GM18502 (cell line): ENCODE measurements at regions not wholly inside any gene's neighbourhood (a gene's known extent, or its start where the extent isn't known, plus 50 kb on each side); places are given as distances from the start of the nearest gene placed in this dataset.

ENCODE experiments used
- ATAC-seq: cut with Tn5 transposase; IDR thresholded peaks from one replicate; pipeline ENCODE4 v1.9.1; 2021; ENCODE audit warnings: mild to moderate bottlenecking; ENCODE audit not compliant: unreplicated experiment, poor library complexity

- no peak for ATAC-seq
These were observed 61.3 kb upstream of the PRR23E start for GRCh38 chr3:127131424-127132170.

DNA sequence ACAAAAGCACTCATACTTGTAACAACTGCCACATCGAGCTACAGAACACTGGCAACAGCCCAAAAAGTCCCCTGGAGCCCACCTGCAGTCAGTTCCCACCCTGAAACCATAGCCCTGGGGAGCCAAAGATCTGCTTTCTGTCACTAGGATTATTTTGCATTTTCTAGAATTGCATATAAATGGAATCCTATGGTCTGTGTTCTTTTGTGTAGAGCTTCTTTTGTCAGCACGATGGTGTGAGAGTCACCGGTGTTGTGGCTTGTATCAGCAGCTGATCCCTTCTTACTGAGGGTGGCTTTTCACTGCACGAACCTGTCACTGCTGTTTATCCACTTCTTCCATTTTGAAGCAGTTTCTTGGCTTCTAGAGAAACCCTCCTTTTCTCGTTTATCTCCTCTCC is 60.1 kb upstream of the PRR23E start:
- ATAC-seq = no peak

DNA sequence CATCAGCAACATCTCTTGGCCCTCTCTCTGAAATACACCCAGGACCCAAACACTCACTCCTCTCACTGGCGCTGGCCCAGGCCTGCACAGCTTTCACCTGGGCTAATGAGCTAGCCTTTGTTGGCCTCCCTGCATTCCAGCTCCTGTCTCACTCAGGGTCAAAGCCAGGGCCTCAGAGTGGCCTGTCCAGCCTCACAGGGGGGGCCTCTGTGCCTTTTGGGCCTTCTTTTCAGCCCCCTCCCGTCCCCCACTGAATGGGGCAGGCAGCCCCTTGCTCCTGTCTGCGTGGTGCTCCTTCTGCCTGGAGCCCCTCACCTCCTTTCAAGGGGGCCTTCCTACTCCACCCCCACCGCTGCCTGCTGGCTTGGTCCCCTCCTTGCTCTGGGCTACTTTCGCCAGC is 59.0 kb upstream of the PRR23E start:
- ATAC-seq = no peak

GRCh38 chr3:127134466-127134865 is 58.5 kb upstream of the PRR23E start:
- ATAC-seq = no peak

- no peak for ATAC-seq
These were observed 58.1 kb upstream of the PRR23E start for GRCh38 chr3:127134887-127135240.

- ATAC-seq = no peak
These were observed 57.5 kb upstream of the PRR23E start for GRCh38 chr3:127135241-127136023.

DNA sequence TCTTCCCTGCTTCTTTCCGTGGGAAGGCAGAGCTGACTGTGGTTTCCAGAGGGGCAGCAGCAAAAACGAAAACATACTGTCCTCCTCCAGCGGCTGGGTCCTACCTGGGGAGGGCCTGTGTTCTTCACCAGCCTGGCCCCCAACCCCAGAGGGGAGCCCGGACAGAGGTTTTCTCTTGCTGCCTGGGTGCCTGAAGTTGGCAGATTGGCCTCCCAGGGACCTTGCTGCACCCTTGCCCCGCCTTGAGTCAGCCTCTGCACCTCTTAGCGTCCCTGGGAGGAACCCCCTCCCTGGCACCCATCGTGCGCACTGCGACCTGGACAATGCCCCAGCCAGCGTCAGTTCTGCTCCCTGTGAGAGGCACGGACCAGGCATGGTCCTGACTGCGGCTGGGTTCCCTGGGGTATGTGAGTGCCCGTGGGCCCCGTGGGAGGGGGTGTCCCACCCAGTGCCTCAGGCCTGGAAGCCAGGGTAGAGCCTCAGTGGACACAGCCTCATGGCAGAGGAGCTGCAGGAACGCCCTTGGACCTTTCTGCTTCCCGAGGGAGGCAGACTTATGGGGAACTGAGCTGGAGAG is 56.8 kb upstream of the PRR23E start:
- ATAC-seq = no peak

DNA sequence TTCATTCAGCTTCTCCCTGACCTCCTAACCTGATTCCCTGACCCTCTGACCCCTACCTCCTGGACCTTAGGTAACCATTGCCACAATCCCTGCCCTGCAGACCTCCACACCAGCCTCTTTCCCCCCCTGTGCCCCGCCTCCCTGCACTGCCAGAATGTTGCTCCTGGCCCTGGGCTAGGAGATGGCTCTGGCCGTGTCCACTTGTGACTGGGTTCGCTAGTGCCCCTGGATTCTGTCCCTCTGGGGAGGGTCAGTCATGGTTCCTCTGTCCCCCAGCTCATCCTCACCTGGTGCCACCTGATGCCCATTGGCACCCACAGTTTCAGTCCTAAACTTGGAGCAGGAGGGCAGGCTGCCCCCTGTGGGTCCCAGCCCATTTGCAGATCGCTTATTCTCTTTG is 56.2 kb upstream of the PRR23E start:
- no peak for ATAC-seq

GRCh38 chr3:127137113-127137512 is 55.8 kb upstream of the PRR23E start:
- ATAC-seq = no peak

- ATAC-seq = no peak
These were observed 55.0 kb upstream of the PRR23E start for GRCh38 chr3:127137757-127138536.

DNA sequence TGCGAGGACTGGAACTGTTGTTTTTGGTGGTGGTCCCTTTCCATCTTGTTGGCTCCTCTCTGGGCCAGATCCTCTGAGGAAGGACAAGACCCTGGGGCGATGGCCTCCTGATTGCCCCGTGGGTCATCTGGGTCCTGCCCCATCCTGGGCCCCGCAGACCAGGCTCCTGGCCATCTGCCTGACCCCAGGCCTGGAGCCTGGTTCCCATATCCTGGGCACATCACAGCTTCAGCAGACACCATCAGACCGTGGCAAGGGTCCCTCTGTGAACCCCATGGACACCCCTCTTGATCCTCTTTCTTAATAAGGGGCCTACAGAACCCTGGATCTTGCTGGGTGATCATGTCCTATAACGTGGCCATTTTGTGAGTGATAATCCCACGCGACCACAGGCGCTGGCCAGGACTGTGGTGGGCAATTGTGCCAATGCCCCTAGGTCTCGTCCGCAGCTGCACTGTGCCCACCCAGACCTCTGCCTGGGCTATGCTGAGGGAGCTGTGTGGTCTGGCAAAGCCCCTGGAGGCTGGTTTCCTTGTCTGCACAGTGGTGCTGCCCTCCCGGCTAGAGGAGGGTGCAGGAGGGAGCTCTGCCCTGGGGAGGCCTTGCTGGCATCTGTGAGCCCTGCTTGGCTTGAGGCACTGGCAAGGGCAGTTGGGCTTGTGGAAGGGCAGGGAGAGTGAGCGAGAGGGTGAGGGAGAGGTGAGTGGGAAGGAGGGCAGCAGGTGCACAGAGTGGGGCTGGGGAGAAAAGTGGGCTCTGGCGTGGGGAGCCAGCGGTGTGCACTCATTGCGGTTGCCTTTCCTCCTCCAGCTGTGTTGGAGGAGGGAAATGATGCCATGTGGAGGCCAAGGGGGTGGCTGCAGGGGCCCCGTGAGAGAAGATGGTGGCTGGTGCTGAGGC is 53.1 kb upstream of the PRR23E start:
- ATAC-seq = no peak

DNA sequence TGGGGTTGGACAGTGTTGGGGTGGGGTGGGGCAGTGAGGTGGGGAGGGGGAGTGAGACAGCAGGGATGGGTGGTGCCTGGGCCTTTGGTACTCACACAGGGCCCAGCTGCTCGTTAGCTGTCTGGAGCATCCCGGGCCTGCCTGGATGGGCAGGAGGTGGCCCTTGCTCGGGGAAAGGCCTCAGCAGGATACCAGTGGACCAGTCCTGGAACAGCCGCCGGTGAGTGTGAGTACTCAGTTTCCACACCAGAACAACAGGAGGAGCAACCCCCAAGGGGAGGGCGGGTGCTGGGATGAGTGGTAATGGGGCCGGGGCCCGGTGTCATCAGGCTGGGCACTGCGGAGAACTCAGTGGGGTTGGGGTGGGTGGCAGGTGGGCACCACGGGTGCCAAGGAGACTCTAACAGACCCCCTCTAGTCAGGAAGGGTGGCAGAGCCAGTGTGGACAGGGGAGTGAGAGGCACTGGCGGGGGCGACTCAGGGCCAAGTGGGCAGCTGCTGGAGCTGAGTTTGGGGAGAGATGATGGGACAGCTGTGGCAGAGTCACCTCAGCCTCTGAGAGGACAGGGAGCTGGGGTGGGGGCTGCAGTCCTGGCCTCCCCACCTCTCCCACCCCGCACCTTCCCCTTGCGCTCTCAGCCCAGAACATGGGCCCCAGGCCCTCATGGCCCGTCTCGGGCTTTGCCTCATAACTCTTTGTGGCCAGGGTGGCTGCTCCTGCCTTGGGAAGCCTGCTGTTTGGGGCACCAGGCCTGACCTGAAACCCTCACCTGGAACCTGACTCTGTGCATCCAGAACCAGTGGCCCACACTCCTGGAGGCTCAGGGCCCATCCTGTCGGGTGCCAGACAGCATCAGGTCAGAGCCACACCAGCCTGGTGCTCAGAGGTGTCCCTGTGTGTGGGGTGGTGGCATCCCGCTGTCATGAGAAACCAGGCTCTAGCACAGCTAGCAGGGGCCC is 52.1 kb upstream of the PRR23E start:
- no peak for ATAC-seq

- no peak for ATAC-seq
These were observed 50.8 kb upstream of the PRR23E start for GRCh38 chr3:127141921-127142730.
